NCI-H526 (cell line): ENCODE measurements at regions not wholly inside any gene's neighbourhood (a gene's known extent, or its start where the extent isn't known, plus 50 kb on each side); places are given as distances from the start of the nearest gene placed in this dataset.
"Not testable (repeated sequence)": the region's sequence is repeated elsewhere in the genome, so short reads cannot be mapped to it uniquely, and the experiment has no call there.

Experiments used
- DNase-seq, 2 experiments: peaks; one replicate each; lab custom pipeline; 2025; lab: John Stamatoyannopoulos, UW

DNA sequence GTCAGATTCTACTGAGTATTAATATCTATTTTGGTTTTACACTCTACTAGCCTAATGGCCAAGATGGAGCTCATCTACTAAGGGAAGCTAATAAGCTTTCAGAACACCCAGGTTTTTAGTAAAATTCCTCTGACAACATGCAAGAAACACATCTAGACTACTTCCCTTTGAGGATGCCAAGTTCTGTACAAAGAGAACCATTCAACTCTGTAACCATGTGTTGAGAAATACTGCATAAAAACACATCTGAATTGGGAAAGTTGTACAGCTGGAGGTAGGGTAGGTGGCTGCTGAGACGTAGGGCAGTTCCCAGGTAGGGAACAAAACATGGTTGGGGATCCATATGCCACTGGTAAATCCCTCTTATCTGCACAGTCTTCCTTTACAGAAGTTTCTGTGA lies 66.2 kb downstream of the SC5D start:
- DNase-seq = no peak

DNA sequence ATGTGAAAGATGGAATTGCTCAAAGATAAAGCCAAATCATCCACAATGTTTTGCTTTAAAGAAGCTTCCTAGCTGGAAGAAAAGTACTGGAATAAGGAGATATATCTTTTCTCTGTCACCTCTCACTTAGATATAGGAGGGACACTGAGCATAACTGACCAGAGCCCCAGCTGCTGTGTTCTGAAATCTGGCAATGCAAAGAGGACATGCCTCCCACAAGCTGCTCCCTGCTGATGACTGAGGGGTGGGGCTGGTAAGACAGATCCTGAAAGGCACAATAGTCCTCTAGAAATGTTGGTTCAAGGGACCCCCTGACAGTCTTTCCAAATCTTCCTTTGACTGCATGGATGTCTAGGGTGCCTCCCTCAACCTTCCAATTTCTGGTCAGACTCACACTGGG lies 67.0 kb downstream of the SC5D start:
- no peak for DNase-seq

DNA sequence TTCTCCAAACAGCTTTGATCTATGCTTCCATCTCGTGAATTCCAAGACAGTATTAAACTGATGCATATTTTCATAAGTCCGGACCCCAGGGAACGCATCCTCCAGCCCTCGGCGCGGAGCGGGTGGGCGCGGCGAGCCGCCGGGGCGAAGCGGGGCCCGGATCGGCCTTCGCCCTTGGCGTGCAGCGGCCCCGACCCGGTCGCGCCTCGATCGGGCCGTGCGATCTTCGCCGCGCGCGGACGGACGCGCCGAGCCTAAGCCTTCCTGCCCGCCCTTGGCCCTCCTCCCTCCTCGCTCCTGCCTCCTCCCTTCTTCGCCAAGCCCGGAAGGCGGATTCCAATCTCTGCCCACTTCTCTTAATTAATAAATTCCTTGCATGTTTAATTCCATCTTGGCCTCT lies 70.4 kb downstream of the SC5D start:
- not testable (repeated sequence) for DNase-seq

DNA sequence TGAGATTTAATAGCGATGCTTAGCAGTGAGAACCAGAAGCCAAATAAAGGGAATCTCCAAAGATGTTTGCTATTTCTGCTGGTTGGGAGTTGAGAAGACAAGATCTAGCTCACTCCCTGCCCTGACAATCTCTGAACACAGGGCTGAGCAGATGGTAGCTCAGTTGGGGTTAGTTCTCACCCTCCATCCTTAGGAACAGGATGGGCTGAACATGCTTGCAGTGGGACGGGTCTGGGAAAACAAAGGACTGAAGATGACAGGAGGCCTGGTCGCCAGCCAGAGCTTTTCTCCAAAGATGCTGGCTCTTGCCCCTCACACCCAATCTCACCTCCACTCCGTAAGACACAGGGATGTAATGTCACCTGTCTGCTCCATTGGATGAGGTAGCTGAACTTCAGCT lies 72.7 kb downstream of the SC5D start:
- DNase-seq = no peak

DNA sequence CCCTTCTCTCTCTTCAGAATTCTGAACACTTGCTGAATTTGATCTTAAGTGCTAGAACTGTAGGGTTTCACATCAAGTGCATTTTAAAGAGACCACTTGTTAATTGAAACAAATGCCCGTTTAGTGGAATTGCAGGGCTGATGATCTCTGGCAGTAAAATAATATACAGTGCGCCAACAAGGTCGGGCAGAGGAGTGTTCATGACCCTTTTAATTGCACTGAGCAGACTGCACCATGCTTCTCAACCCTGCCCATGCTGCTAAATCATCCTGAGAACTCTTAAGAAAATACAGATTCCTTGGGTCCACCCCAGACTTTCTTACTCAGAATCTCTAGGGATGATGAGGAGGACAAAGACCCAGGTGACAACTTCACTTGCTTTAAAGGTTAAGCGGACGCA lies 73.5 kb downstream of the SC5D start:
- no peak for DNase-seq

DNA sequence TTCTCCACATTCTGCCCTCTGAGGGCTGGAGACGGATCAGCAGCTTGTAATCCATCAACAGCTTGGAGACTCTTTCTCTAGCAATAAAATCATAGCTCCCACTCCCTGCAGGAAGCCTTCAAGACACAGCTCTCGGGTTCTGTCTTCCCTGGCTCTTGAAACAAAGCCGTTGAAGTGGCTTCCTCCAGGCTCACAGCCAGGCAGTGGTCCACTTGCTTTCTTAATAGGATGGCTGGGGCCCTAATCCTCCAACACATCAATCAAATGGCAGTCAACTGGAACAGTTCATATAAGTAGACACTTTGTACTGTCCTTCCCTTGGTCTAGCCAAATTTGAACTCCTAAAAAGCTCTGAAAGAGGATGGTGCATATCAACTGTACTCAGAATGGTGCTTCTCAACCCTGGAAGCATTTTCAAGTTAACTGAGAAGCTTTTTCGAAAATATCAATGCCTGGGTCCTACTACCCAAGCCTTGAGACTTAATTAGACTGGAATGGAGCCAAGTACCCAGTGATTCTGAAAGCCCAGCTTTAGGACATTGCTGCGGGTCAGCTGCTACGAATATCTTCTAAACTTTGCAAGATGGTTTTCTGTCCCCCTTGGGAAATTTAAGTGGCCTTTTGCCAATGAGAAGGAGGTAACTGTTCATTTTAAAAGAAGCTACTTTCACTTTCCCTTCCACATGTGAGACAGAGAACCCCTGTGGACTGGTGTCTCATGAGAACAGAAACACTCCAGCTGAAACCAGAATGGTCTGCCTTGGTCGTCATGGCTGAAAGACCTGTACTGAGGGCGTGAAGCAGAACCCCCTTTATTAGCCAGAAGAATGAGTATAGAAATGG lies 74.7 kb downstream of the SC5D start:
- DNase-seq = no peak

DNA sequence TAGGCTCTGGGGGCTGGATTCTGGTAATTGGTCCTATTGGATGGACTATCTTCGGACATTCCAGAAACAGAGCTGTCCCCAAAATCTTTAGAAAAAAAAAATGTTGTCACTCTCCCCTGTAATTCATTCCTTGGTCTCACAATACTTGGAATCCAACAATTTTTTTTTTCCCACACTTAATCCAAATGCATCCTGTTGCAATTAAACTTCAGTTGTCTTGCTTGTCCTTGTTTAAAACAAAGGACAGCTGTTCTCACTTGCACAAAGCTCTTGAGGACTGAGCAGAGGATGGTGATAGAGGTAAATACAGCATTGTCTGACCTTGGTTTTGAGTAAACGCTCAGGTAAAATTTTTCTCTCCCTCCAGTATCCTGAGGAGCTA lies 75.3 kb downstream of the SC5D start:
- no peak for DNase-seq

DNA sequence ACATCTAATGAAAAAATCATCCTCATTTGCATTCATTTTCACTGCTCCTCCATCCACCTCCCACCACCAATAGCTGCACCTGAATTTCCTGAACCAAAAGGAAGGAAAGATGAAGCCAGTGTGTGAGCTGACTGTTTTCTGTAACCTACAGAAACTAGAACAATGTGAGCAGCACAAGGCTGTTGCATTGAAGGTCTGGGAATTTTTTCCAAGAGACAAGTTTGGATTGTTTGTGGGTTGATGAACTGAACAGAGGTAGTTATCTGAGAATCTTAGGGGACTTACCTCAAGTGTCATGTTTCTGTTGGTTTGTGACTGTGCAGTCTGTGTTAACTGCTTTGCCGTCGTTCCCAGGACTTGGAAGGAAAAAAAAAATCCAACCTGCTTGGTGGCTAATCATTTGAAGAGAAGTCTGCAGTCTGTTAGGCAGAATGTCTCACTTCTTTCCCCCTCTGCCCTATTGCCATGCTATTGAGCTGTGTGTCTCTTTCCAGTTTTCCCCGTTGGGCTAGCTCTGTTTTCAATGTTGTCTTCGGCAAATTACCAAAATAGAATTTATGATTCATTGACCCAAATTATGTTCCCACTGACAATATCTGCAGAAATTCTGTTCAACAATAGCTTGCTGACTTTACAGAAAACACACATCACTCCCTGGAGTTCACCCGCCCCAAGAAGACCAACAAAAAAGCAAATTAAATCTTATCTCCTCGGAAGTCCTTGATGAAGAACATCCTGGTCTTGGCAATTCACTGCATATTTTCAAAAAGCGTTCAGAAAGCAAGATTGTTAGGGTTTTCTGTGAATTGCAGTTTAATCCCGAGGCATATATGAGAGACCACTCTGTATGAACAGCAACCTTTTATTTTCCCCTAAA lies 76.0 kb downstream of the SC5D start:
- peak; percentile 34 to 43 for DNase-seq

DNA sequence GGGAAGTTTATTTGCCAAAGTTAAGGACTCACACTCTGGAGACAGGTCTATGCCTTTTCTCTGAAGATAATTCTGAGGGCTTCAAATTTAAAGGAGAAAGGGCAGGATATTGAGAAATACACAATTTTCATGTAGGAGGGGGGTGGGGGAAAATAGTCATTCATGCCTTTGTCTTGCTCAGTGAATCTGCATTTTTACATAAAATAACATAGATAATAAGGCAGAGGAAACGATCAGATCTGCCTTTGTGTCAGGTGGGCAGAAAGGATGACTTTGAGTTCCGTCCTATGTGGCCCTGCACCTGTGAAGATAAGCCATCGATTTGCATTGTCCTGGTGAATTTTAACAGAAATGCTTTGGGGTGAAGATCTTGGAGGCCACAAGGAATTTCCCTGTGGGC lies 76.8 kb downstream of the SC5D start:
- DNase-seq = no peak

DNA sequence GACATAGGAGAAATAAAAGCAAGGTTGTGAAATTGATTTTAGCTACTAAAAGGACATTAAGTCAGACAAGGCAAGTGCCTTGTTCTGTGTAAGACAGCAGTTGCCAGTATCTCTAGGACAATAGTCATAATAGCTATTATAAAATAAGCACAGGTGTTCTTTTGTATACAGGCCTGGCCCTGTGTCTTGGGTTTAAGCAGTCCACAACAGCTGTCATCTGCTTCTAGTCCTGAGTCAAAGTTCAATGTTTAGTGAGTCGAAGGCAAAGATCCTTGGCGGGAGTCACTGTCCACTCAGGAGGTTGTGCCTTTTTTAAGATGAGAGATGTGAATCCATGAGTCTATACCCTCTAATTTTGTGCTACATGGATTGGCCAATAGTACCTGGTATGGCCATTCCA lies 79.5 kb downstream of the SC5D start:
- no peak for DNase-seq

DNA sequence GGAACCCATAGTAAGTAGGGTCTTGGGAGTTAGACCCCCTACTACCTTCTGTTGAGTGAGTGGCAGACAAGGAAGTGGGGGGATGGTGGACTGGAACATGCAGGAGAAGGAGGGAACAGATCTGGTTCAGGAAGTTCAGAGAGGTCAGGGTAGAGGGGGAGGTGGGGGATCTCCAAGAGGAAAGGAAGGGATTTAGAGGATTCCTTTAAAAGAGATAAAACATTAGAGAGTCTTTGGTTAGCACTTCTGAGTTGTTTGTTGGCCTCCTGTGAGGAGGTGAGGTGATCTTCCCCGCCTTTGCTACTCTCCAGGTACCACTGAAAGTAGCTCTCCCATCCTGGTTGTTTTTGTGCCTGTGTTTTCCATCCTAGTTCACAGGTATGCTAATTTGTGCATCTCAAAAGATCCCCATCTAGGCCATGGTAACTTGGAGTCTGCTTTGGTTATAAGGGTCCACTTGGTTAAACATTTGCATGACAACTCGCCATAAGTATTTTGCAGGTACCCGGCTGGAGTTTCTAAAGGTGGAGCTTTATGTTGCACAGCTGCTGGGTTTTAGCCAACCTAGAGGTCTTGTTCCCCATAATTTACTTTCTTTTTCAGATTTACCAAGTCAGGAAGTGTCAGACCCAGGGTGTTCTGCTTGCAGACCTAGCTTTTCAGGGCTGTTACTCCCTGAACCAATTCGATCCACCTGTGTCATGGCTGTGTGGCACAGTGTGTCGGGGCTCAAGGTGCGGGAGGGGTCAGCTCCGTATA lies 79.3 kb upstream of the SORL1 start:
- peak; percentile 29 to 79 for DNase-seq

DNA sequence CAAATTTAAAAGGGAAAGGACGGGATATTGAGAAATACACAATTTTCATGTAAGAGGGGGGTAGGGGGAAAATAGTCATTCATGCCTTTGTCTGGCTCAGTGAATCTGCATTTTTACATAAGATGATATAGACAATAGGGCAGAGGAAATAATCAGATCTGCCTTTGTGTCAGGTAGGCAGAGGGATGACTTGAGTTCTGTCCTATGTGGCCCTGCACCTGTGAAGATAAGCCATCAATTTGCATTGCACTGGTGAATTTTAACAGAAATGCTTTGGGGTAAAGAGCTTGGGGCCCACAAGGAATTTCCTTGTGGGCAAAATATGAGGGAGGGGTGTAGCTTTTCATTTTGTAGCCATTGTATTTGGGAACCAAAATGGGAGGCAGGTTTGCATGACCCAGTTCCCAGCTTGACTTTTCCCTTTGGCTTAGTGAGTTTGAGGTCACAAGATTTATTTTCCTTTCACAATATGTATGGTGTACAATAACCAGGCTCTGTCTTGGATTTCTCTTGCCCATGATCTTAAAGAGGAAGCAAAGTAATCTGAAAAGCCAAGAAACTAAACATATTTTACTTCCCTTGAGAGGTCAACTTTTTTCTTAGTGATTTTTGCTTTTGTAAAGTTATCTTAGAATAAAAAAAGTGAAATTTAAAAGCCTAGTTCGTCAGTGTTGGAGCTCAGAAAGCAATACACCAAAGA lies 77.7 kb upstream of the SORL1 start:
- peak; percentile 34 to 60 for DNase-seq

DNA sequence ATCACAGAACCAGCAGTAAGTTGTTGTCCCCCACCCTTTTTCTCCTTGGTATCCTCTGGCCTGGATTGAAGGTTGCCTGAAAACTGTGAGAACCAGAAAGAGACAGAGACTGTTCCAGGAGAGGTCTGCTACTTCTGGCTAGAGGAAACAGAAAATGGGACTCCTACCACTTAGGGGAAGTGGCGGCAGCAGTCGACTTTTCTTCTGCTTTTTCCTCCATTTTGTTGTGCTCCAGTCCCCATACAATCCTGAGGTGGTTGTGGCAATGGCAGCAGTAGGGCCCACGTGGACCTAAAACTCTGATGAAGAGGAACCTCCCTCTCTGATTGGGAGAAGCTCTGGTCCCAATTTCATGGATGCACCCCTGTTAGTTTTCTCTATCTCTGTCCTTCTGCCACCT lies 76.0 kb upstream of the SORL1 start:
- no peak for DNase-seq

DNA sequence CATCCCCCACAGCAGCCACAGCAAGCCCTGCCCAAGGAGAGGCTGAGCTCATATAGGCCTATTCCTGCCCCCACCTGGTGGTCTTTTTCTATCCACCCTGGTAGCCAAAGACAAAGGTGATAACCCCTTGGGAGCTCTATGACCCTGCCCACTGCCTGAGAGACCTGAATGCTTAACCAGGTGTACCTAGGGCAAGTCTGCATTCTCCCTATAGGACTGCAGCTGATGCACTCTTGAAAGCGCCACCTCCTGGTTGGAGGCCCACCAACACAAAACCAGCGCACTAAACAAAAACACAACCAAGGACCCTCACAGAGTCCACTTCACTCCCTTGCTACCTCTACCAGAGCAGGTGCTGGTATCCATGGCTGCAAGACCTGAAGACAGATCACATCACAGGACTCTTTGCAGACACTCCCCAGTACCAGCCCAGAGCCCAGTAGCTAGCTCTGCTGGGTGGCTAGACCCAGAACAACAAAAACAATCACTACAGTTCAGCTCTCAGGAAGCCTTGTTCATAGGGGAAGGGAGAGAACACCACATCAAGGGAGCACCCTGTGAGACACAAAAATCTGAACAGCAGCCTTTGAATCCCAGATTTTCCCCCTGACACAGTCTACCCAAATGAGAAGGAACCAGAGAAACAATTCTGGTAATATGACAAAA lies 72.8 kb upstream of the SORL1 start:
- DNase-seq = peak; percentile 37 to 55

DNA sequence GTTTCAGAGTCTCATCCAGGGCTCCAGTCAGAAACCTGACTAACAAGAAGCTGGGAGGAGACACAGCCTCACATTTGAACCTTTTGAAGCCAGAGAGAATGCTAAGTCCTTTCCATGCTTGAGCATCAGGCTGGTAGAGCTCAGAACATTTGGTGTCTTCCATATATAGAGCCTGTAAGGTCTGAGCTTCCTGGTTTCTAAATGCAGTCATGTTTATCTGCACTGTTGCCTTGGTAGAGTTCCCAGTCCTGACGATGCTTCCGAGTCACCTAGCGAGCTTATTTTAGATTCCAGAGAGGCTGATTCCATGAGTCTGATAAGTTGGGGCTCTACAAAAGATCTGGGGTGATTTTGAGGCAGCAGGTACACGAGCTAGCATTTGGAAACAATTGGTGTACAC lies 68.4 kb upstream of the SORL1 start:
- DNase-seq = no peak

DNA sequence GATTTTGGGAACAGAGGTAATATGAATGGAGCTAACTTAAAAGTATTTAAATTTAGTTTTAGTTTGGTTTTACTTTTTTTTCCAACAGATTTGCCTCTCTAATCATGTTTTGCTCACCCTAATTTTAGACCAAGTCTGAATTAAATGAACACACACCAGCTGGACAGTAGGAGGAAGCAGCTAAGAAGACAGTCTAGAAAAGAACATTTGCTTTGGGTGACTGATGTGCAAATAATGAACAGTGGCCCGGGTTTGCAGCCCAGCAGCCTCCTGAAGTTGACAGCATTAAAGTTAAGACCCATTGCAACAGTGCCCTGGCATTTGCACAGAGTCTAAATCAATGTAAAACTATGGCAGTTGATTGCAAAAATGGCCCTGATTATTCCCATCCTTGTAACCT lies 66.4 kb upstream of the SORL1 start:
- DNase-seq = no peak
